K562 (cell line): ENCODE measurements at regions not wholly inside any gene's neighbourhood (a gene's known extent, or its start where the extent isn't known, plus 50 kb on each side); places are given as distances from the start of the nearest gene placed in this dataset.
"Not testable (repeated sequence)": the region's sequence is repeated elsewhere in the genome, so short reads cannot be mapped to it uniquely, and the experiment has no call there.

Experiments
- ATAC-seq: fragments of 200-7000 bp; cut with Tn5 transposase; 3 replicates; pipeline ENCODE4 v1.9.1; 2020; ENCODE audit warnings: moderate library complexity
- BruUV-seq: library from RNA; stranded (reverse); fragments of 400-500 nt; replicated peaks from 2 replicates; lab custom pipeline; 2021; lab: Mats Ljungman, UMichigan
- CTCF ChIA-PET: fragments of 300-600 bp; formaldehyde crosslinking; extraction: SDS; loops from one replicate; lab custom pipeline; 2021; ENCODE audit warnings: low intra/inter-chr PET ratio; lab: Yijun Ruan, JAX
- POLR2A ChIA-PET: fragments of 300-600, 350-650 bp; sonication (Branson Sonifier 250); formaldehyde crosslinking; extraction: SDS; loops from one replicate; lab custom pipeline; 2021; ENCODE audit warnings: antibody characterized with exemption, inconsistent platforms; lab: Yijun Ruan, JAX
- DNase-seq, 4 experiments: peaks; one replicate each; pipeline versions ENCODE4 v3.0.0 to v3.0.0-alpha.2; 2011 to 2018; ENCODE audit warnings: low spot score in 3 of 4, mixed read lengths in 3 of 4; ENCODE audit errors: extremely low read depth in 1 of 4
- FAIRE-seq: peaks from 2 replicates; lab custom pipeline; 2011; peaks lifted over from hg19 to GRCh38; lab: Jason Lieb, UNC
- H2AFZ ChIP-seq: 2 replicates; pipeline ENCODE4 v1.6.0; 2011; ENCODE audit warnings: low read depth, low read length, control low read depth, inconsistent platforms
- H3K27ac ChIP-seq: fragments of 200-600 bp; 3 replicates; pipeline ENCODE4 v1.8.0; 2011; ENCODE audit warnings: low read depth, mild to moderate bottlenecking, control low read depth, inconsistent platforms, low read length, moderate library complexity, mixed read lengths; ENCODE audit errors: extremely low read depth
- H3K27me3 ChIP-seq, 2 experiments: fragments of 300-600 bp in 1 of 2; 2 replicates in 1 of 2; 3 replicates in 1 of 2; pipeline versions ENCODE4 v1.6.0 to v1.8.0; 2011; ENCODE audit warnings: inconsistent platforms in 2 of 2, low read length in 2 of 2, mild to moderate bottlenecking in 1 of 2, mixed read lengths in 1 of 2, moderate library complexity in 1 of 2; ENCODE audit not compliant: control insufficient read depth in 2 of 2, insufficient read depth in 2 of 2
- H3K36me3 ChIP-seq: fragments of 300-600 bp; 3 replicates; pipeline ENCODE4 v1.8.0; 2011; ENCODE audit warnings: mild to moderate bottlenecking, low read length, inconsistent platforms; ENCODE audit not compliant: control insufficient read depth, insufficient read depth
- H3K4me1 ChIP-seq, 2 experiments: fragments of 200-600 bp in 1 of 2; replicated peaks in 1 of 2; 2 replicates in 1 of 2; 3 replicates in 1 of 2; pipeline versions ENCODE4 v1.5.1 to v1.8.0; 2011; ENCODE audit warnings: inconsistent platforms in 2 of 2, low read length in 2 of 2, mild to moderate bottlenecking in 1 of 2, mixed read lengths in 1 of 2, moderate library complexity in 1 of 2; ENCODE audit not compliant: control insufficient read depth in 2 of 2, insufficient read depth in 2 of 2
- H3K4me2 ChIP-seq: 2 replicates; pipeline ENCODE4 v1.6.1; 2011; ENCODE audit warnings: low read length, control low read depth, inconsistent platforms, mixed read lengths; ENCODE audit not compliant: insufficient read depth
- H3K4me3 ChIP-seq: fragments of 200-600 bp; sonication (generic), shearing (Covaris generic); 2 replicates; pipeline ENCODE4 v1.5.1; 2016; ENCODE audit warnings: control low read depth, inconsistent platforms
- H3K79me2 ChIP-seq: fragments of 200-600 bp; 3 replicates; pipeline ENCODE4 v1.8.0; 2011; ENCODE audit warnings: low read length, inconsistent platforms; ENCODE audit not compliant: control insufficient read depth, insufficient read depth
- H3K9ac ChIP-seq, 2 experiments: 2 replicates each; pipeline versions ENCODE4 v1.6.0 to v1.6.1; 2011; ENCODE audit warnings: low read depth in 2 of 2, low read length in 2 of 2, control low read depth in 1 of 2, inconsistent platforms in 1 of 2, mild to moderate bottlenecking in 1 of 2, mixed read lengths in 1 of 2; ENCODE audit not compliant: insufficient read depth in 1 of 2
- H3K9me1 ChIP-seq: one replicate; pipeline ENCODE4 v1.6.0; 2011; ENCODE audit warnings: inconsistent platforms, mild to moderate bottlenecking, low read length, moderate library complexity; ENCODE audit not compliant: control insufficient read depth, insufficient read depth
- H3K9me3 ChIP-seq: replicated peaks from 2 replicates; pipeline ENCODE4 v1.5.1; 2011; ENCODE audit warnings: low read depth, low read length, inconsistent platforms; ENCODE audit not compliant: control insufficient read depth, insufficient read depth
- H4K20me1 ChIP-seq: replicated peaks from 2 replicates; pipeline ENCODE4 v1.6.1; 2011; ENCODE audit warnings: low read length, inconsistent platforms, mixed read lengths; ENCODE audit not compliant: control insufficient read depth, insufficient read depth
- C11orf30 ChIP-seq: fragments of 450-650 bp; IDR thresholded peaks from 2 replicates; pipeline ENCODE4 v1.6.1; 2016; ENCODE audit warnings: low read depth, mild to moderate bottlenecking
- ETV1 ChIP-seq: fragments of 450-650 bp; conservative IDR thresholded peaks from 2 replicates; pipeline ENCODE4 v1.6.1; 2016; ENCODE audit warnings: missing genetic modification characterization, control low read depth, low read depth, missing compliant biosample characterization
- MAFG ChIP-seq: fragments of 450-650 bp; conservative IDR thresholded peaks from 2 replicates; pipeline ENCODE4 v1.6.1; 2016; ENCODE audit warnings: missing genetic modification characterization, missing compliant biosample characterization
- MAFK ChIP-seq: IDR thresholded peaks from 2 replicates; pipeline ENCODE4 v1.6.1; 2011; ENCODE audit warnings: low read length, improper control_type of control experiment
- MAZ ChIP-seq, 2 experiments: fragments of 450-650 bp in 1 of 2; sonication (generic) in 1 of 2; formaldehyde crosslinking; IDR thresholded peaks in 1 of 2; conservative IDR thresholded peaks in 1 of 2; 2 replicates each; pipeline versions ENCODE4 v1.4.0 to v1.5.0; 2020; ENCODE audit warnings: mild to moderate bottlenecking in 1 of 2, missing genetic modification reagents in 1 of 2
- POU5F1 ChIP-seq: fragments of 150-350 bp; IDR thresholded peaks from 2 replicates; pipeline ENCODE4 v1.6.1; 2014; ENCODE audit warnings: borderline replicate concordance, low read length, low read depth, mild to moderate bottlenecking; ENCODE audit not compliant: partially characterized antibody
- PPARD ChIP-seq: fragments of 250-450 bp; sonication (Bioruptor Pico); IDR thresholded peaks from 2 replicates; pipeline ENCODE4 v1.8.0; 2022; ENCODE audit warnings: inconsistent platforms, mild to moderate bottlenecking, moderate library complexity
- SAFB ChIP-seq: fragments of 200-400 bp; formaldehyde crosslinking; IDR thresholded peaks from 2 replicates; pipeline ENCODE4 v1.6.1; 2017; ENCODE audit warnings: low read depth, low read length, borderline replicate concordance
- SPI1 ChIP-seq: IDR thresholded peaks from 2 replicates; pipeline ENCODE4 v1.6.1; 2011; ENCODE audit warnings: low read depth, low read length, control low read depth, borderline replicate concordance
- TAL1 ChIP-seq: fragments of 450-650 bp; IDR thresholded peaks from 2 replicates; pipeline ENCODE4 v1.6.1; 2016; ENCODE audit warnings: mild to moderate bottlenecking
- TEAD2 ChIP-seq: fragments of 450-650 bp; IDR thresholded peaks from 2 replicates; pipeline ENCODE4 v1.6.1; 2016; ENCODE audit warnings: missing genetic modification characterization, control low read depth, missing compliant biosample characterization
- ZBTB5 ChIP-seq: fragments of 450-650 bp; IDR thresholded peaks from 2 replicates; pipeline ENCODE4 v1.6.1; 2017; ENCODE audit warnings: antibody characterized with exemption
- ZFP1 ChIP-seq: fragments of 450-650 bp; formaldehyde crosslinking; IDR thresholded peaks from 2 replicates; pipeline ENCODE4 v1.4.0; 2020; ENCODE audit warnings: mild to moderate bottlenecking, mixed read lengths
- ZFP36 ChIP-seq: fragments of 150-350 bp; IDR thresholded peaks from 2 replicates; pipeline ENCODE4 v1.6.1; 2018; ENCODE audit warnings: low read length, low read depth; ENCODE audit not compliant: partially characterized antibody
- ZNF253 ChIP-seq: fragments of 250-450 bp; sonication (Bioruptor Pico); conservative IDR thresholded peaks from 2 replicates; pipeline ENCODE4 v1.6.1; 2021; ENCODE audit warnings: mild to moderate bottlenecking
- ZNF354B ChIP-seq: fragments of 250-450 bp; sonication (Bioruptor Pico); IDR thresholded peaks from 2 replicates; pipeline ENCODE4 v1.4.0; 2020
- ZNF507 ChIP-seq: conservative IDR thresholded peaks from 2 replicates; pipeline ENCODE4 v1.6.1; 2017; ENCODE audit warnings: missing genetic modification characterization, missing compliant biosample characterization
- ZNF57 ChIP-seq: fragments of 450-650 bp; formaldehyde crosslinking; IDR thresholded peaks from 2 replicates; pipeline ENCODE4 v1.4.0; 2020; ENCODE audit warnings: mild to moderate bottlenecking, moderate library complexity
- WGBS: fragments of 100-300 bp; shearing (Covaris generic); methylation state at CpG from one replicate; pipeline ENCODE4 v1.1.6; 2016; ENCODE audit warnings: low coverage, mixed read lengths; ENCODE audit not compliant: insufficient coverage; ENCODE audit errors: missing lambda C conversion rate; 5-methylcytosine and 5-hydroxymethylcytosine counted together
- in situ Hi-C: fragments of 300-500 bp; cut with MboI; formaldehyde crosslinking; loops from 4 replicates; pipeline ENCODE4 v1.15.0; 2018; ENCODE audit warnings: inconsistent platforms, mixed read lengths
- intact Hi-C: fragments of 100-400 bp; cut with micrococcal nuclease; formaldehyde crosslinking; loops from 2 replicates; pipeline ENCODE4 v1.14.2; 2022

- H3K36me3 ChIP-seq, in situ Hi-C loops, FAIRE-seq, H3K9me1 ChIP-seq, H3K27ac ChIP-seq, intact Hi-C loops, BruUV-seq, H3K9ac ChIP-seq, H3K4me3 ChIP-seq, H3K79me2 ChIP-seq, DNase-seq, ATAC-seq, H2AFZ ChIP-seq, POLR2A ChIA-PET: not testable (repeated sequence)
- TF ChIP-seq ZNF507 (tag) (peak; percentile 91), ZNF354B (peak; percentile 45; the same call in 1 of the 2 replicates)
- TF ChIP-seq, all 486 proteins: peak for 2; not testable (repeated sequence) for 484
- H3K27me3 ChIP-seq, CTCF ChIA-PET, H3K9me3 ChIP-seq, H3K4me1 ChIP-seq, H3K4me2 ChIP-seq, H4K20me1 ChIP-seq: not testable (repeated sequence)
- 0% methylated on average over 3 of the region's 3 CpGs for WGBS
These were observed 83.9 kb upstream of the TSLP start for GRCh38 chr5:110987573-110987972.

- H3K9ac ChIP-seq: no peak overlapping the region
- H3K36me3 ChIP-seq: no peaks in the 10 kb centered on the region
- no TSS peak for BruUV-seq
- no peak overlapping the region for H2AFZ ChIP-seq
- H3K4me2 ChIP-seq: no peak overlapping the region
- H3K4me1 ChIP-seq: no peaks in the 10 kb centered on the region
- H3K27ac ChIP-seq: no peak overlapping the region
- no peaks in the 10 kb centered on the region for H3K79me2 ChIP-seq
- H3K4me3 ChIP-seq: no peak overlapping the region
- ATAC-seq: no peak
- H3K9me3 ChIP-seq: no peaks in the 10 kb centered on the region
- ChIA-PET POLR2A (no interaction called here), CTCF (no interaction called here)
- DNase-seq: no peak
- 0% methylated on average over 2 of the region's 2 CpGs for WGBS
- in situ Hi-C loops (no loop called here), intact Hi-C loops (no loop called here)
- no peaks in the 10 kb centered on the region for H3K27me3 ChIP-seq
- no peaks in the 10 kb centered on the region for H4K20me1 ChIP-seq
- FAIRE-seq: no peak
- H3K9me1 ChIP-seq: no peaks in the 10 kb centered on the region
- no peak for TF ChIP-seq PPARD
- no peak for TF ChIP-seq ETV1 (tag)
- TF ChIP-seq ZNF253 (CRISPR knock-in tag): no peak
- no peak for TF ChIP-seq SAFB
- TF ChIP-seq ZBTB5: no peak
- no peak for TF ChIP-seq MAZ (CRISPR knock-in tag; conservative IDR thresholded peaks at IDR 0.05 in 1 of 2, IDR thresholded peaks at IDR 0.05 in 1 of 2)
- peak; percentile 84 for TF ChIP-seq MAFK
- TF ChIP-seq SPI1: no peak
- no peak for TF ChIP-seq POU5F1
- no peak for TF ChIP-seq ZNF57 (CRISPR knock-in tag)
- TF ChIP-seq TAL1: no peak
- peak; percentile 51 for TF ChIP-seq MAFG (tag)
- TF ChIP-seq TEAD2 (tag): no peak
- peak; percentile 51; the same call in 1 of the 2 replicates for TF ChIP-seq C11orf30
- TF ChIP-seq ZFP36: no peak
- no peak for TF ChIP-seq ZFP1 (CRISPR knock-in tag)
These were observed 74.8 kb upstream of the TSLP start for GRCh38 chr5:110996742-110997141.
